ENCODE measurements at regions not wholly inside any gene's neighbourhood (a gene's known extent, or its start where the extent isn't known, plus 50 kb on each side); places are given as distances from the start of the nearest gene placed in this dataset.

GRCh38 chr21:14691914-14692313 lies 145.8 kb upstream of the SAMSN1 start:
- TF ChIP-seq CTCF (IDR thresholded peaks at IDR 0.05; ENCODE audit: low read depth, low read length) = no peak
- DNase-seq (ENCODE audit: extremely low read depth, low read depth) = no peak

GRCh38 chr21:14690886-14691285 lies 144.8 kb upstream of the SAMSN1 start:
- no peak for TF ChIP-seq CTCF (IDR thresholded peaks at IDR 0.05; ENCODE audit: low read depth, low read length)
- DNase-seq (ENCODE audit: extremely low read depth, low read depth) = no peak

GRCh38 chr21:14688936-14689335 lies 142.8 kb upstream of the SAMSN1 start:
- no peak for TF ChIP-seq CTCF (IDR thresholded peaks at IDR 0.05; ENCODE audit: low read depth, low read length)
- DNase-seq (ENCODE audit: extremely low read depth, low read depth) = no peak

GRCh38 chr21:14688412-14688811 lies 142.3 kb upstream of the SAMSN1 start:
- DNase-seq (ENCODE audit: extremely low read depth, low read depth) = no peak
- TF ChIP-seq CTCF (IDR thresholded peaks at IDR 0.05; ENCODE audit: low read depth, low read length) = no peak

GRCh38 chr21:14687268-14687625 lies 141.1 kb upstream of the SAMSN1 start:
- no peak for TF ChIP-seq CTCF (IDR thresholded peaks at IDR 0.05; ENCODE audit: low read depth, low read length)
- no peak for DNase-seq (ENCODE audit: extremely low read depth, low read depth)

- no peak for TF ChIP-seq CTCF (IDR thresholded peaks at IDR 0.05; ENCODE audit: low read depth, low read length)
Observed at GRCh38 chr21:14686466-14687267, 140.6 kb upstream of the SAMSN1 start.

GRCh38 chr21:14685568-14685967 lies 139.5 kb upstream of the SAMSN1 start:
- no peak for DNase-seq (ENCODE audit: extremely low read depth, low read depth)
- no peak for TF ChIP-seq CTCF (IDR thresholded peaks at IDR 0.05; ENCODE audit: low read depth, low read length)

More at GRCh38 chr21:14686466-14687267, 140.6 kb upstream of the SAMSN1 start:
- DNase-seq (ENCODE audit: extremely low read depth, low read depth) = no peak

Measured in AG09319 (cell line).